ENCODE measurements at regions not wholly inside any gene's neighbourhood (a gene's known extent, or its start where the extent isn't known, plus 50 kb on each side); places are given as distances from the start of the nearest gene placed in this dataset.

DNA sequence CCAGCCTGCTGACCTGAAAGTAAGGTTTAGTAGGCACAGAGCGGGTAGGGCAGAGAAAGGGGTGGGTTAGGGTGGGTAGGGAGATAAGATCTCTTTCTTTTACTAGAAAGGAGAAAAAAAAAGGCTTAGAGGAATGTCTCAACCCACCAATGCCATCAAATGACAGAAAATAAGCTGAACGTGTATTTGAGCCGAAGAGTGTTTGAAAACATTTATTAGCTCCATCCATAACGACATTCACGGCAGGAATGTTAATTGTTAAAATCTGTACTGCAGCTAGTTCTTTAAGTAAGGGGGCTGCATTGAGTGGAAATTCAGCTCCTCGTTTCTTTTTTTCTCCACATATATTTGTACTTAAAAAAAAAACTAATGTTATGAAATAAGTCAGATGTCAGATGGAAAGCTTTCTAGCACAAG, 63.7 kb upstream of the ARID5B start:
- no peak overlapping the region for H3K9ac ChIP-seq (ENCODE audit: low read length)

DNA sequence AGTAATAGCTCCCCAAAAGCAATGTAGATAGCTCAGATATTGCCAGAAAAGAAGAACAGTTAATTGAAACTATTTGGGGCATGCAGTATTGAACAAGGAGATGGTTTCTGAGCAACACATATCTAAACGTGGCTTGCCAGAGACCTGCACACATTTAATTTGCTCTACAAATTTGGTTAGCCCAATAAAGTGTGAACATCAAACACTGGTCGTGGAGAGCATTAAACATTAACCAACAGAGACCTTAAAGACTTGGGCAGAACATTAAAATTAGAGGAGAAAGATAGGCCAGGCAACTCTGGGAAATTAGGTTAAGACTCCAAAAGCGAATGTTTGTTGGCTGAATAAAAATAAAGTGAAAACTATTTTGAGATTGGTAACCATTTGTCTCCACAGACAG, 61.6 kb upstream of the ARID5B start:
- no peak overlapping the region for H2AFZ ChIP-seq (ENCODE audit: low read length)
- H3K4me3 ChIP-seq (ENCODE audit: low read length) = no peak overlapping the region
- no peak overlapping the region for H3K27ac ChIP-seq (ENCODE audit: low read length)
- H3K9ac ChIP-seq (ENCODE audit: low read length) = no peak overlapping the region
- H4K20me1 ChIP-seq (ENCODE audit: insufficient read depth, low read length) = no peaks in the 10 kb centered on the region
- H3K9me2 ChIP-seq (replicated peaks; ENCODE audit: insufficient read depth, low read length) = no peaks in the 10 kb centered on the region
- DNase-seq = no peak
- no peaks in the 10 kb centered on the region for H3F3A ChIP-seq (ENCODE audit: insufficient read depth, low read length)
- TF ChIP-seq, protein P1, sequence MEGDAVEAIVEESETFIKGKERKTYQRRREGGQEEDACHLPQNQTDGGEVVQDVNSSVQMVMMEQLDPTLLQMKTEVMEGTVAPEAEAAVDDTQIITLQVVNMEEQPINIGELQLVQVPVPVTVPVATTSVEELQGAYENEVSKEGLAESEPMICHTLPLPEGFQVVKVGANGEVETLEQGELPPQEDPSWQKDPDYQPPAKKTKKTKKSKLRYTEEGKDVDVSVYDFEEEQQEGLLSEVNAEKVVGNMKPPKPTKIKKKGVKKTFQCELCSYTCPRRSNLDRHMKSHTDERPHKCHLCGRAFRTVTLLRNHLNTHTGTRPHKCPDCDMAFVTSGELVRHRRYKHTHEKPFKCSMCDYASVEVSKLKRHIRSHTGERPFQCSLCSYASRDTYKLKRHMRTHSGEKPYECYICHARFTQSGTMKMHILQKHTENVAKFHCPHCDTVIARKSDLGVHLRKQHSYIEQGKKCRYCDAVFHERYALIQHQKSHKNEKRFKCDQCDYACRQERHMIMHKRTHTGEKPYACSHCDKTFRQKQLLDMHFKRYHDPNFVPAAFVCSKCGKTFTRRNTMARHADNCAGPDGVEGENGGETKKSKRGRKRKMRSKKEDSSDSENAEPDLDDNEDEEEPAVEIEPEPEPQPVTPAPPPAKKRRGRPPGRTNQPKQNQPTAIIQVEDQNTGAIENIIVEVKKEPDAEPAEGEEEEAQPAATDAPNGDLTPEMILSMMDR (IDR thresholded peaks at IDR 0.05; ENCODE audit: low read length) = no peak
- TF ChIP-seq EZH2phosphoT487 (IDR thresholded peaks at IDR 0.05; ENCODE audit: low read length) (no peak), EZH2 (optimal IDR thresholded peaks at IDR 0.05; ENCODE audit: low read depth, low read length) (no peak)
- H3K4me2 ChIP-seq (ENCODE audit: low read depth, low read length) = no peak overlapping the region
- H3K79me2 ChIP-seq (ENCODE audit: low read length) = no peaks in the 10 kb centered on the region
- H3K27me3 ChIP-seq (replicated peaks; ENCODE audit: insufficient read depth, low read length) = no peaks in the 10 kb centered on the region
- H3K9me3 ChIP-seq (replicated peaks; ENCODE audit: insufficient read depth, low read length) = no peaks in the 10 kb centered on the region
- no peaks in the 10 kb centered on the region for H3K36me3 ChIP-seq (replicated peaks; ENCODE audit: insufficient read depth, low read length)
- peaks cover 5% of the 10 kb centered on the region for H3K4me1 ChIP-seq (ENCODE audit: low read length)

More for the DNA sequence above, 63.7 kb upstream of the ARID5B start:
- H3K27me3 ChIP-seq (replicated peaks; ENCODE audit: insufficient read depth, low read length) = no peaks in the 10 kb centered on the region
- no peak for DNase-seq
- H3K27ac ChIP-seq (ENCODE audit: low read length) = no peak overlapping the region
- no peak overlapping the region for H3K4me2 ChIP-seq (ENCODE audit: low read depth, low read length)
- H3K4me3 ChIP-seq (ENCODE audit: low read length) = no peak overlapping the region
- no peaks in the 10 kb centered on the region for H3K36me3 ChIP-seq (replicated peaks; ENCODE audit: insufficient read depth, low read length)
- H3K9me2 ChIP-seq (replicated peaks; ENCODE audit: insufficient read depth, low read length) = no peaks in the 10 kb centered on the region
- no peaks in the 10 kb centered on the region for H3F3A ChIP-seq (ENCODE audit: insufficient read depth, low read length)
- H3K9me3 ChIP-seq (replicated peaks; ENCODE audit: insufficient read depth, low read length) = no peaks in the 10 kb centered on the region
- H4K20me1 ChIP-seq (ENCODE audit: insufficient read depth, low read length) = no peaks in the 10 kb centered on the region
- H3K79me2 ChIP-seq (ENCODE audit: low read length) = no peaks in the 10 kb centered on the region
- H2AFZ ChIP-seq (ENCODE audit: low read length) = no peak overlapping the region
- TF ChIP-seq EZH2 (optimal IDR thresholded peaks at IDR 0.05; ENCODE audit: low read depth, low read length) (no peak), EZH2phosphoT487 (IDR thresholded peaks at IDR 0.05; ENCODE audit: low read length) (no peak)
- TF ChIP-seq, protein P1 (IDR thresholded peaks at IDR 0.05; ENCODE audit: low read length) = no peak
- peaks cover 5% of the 10 kb centered on the region for H3K4me1 ChIP-seq (ENCODE audit: low read length)

DNA sequence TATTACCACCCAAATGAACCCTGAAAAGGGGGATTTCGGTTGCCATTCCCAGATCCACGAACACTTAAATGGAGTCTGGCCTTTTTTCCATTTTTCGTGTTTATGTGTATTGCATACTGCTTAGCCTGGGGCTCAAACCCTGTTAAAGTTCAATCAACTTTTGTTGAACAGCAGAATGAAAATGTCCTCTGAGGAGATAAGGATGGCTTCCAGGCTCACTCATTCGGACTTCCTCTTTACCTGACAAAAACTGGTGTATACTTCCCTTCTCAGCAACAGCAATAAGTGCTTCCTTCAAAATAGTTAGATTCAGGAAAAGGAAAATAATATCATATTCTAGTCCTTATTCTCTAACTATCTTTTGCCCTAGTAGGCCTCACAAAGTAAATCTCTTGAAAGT, 61.1 kb upstream of the ARID5B start:
- no peak overlapping the region for H3K9ac ChIP-seq (ENCODE audit: low read length)
- no peak for DNase-seq
- H3K4me3 ChIP-seq (ENCODE audit: low read length) = no peak overlapping the region
- no peaks in the 10 kb centered on the region for H3K9me2 ChIP-seq (replicated peaks; ENCODE audit: insufficient read depth, low read length)
- H3K27me3 ChIP-seq (replicated peaks; ENCODE audit: insufficient read depth, low read length) = no peaks in the 10 kb centered on the region
- peaks cover 2% of the 10 kb centered on the region for H3K4me1 ChIP-seq (ENCODE audit: low read length)
- H3K36me3 ChIP-seq (replicated peaks; ENCODE audit: insufficient read depth, low read length) = no peaks in the 10 kb centered on the region
- no peaks in the 10 kb centered on the region for H4K20me1 ChIP-seq (ENCODE audit: insufficient read depth, low read length)
- TF ChIP-seq, protein P1 (IDR thresholded peaks at IDR 0.05; ENCODE audit: low read length) = no peak
- no peak for TF ChIP-seq EZH2 (optimal IDR thresholded peaks at IDR 0.05; ENCODE audit: low read depth, low read length)
- no peak for TF ChIP-seq EZH2phosphoT487 (IDR thresholded peaks at IDR 0.05; ENCODE audit: low read length)
- H3K27ac ChIP-seq (ENCODE audit: low read length) = no peak overlapping the region
- no peaks in the 10 kb centered on the region for H3K79me2 ChIP-seq (ENCODE audit: low read length)
- H2AFZ ChIP-seq (ENCODE audit: low read length) = no peak overlapping the region
- H3K4me2 ChIP-seq (ENCODE audit: low read depth, low read length) = no peak overlapping the region
- no peaks in the 10 kb centered on the region for H3F3A ChIP-seq (ENCODE audit: insufficient read depth, low read length)
- no peaks in the 10 kb centered on the region for H3K9me3 ChIP-seq (replicated peaks; ENCODE audit: insufficient read depth, low read length)

All from MM.1S (cell line).